ENCODE measurements at regions not wholly inside any gene's neighbourhood (a gene's known extent, or its start where the extent isn't known, plus 50 kb on each side); places are given as distances from the start of the nearest gene placed in this dataset.

GRCh38 chr3:10570196-10570946, 65.0 kb upstream of the ATP2B2 start:
- no peak overlapping the region for H3K27ac Mint-ChIP-seq (ENCODE audit: unreplicated experiment)
- peaks cover 15% of the 10 kb centered on the region for H3K27me3 ChIP-seq (ENCODE audit: insufficient read depth, low read length)
- no peak for TF ChIP-seq EZH2 (IDR thresholded peaks at IDR 0.05; ENCODE audit: insufficient read depth, low read length)
- TF ChIP-seq, protein P1, sequence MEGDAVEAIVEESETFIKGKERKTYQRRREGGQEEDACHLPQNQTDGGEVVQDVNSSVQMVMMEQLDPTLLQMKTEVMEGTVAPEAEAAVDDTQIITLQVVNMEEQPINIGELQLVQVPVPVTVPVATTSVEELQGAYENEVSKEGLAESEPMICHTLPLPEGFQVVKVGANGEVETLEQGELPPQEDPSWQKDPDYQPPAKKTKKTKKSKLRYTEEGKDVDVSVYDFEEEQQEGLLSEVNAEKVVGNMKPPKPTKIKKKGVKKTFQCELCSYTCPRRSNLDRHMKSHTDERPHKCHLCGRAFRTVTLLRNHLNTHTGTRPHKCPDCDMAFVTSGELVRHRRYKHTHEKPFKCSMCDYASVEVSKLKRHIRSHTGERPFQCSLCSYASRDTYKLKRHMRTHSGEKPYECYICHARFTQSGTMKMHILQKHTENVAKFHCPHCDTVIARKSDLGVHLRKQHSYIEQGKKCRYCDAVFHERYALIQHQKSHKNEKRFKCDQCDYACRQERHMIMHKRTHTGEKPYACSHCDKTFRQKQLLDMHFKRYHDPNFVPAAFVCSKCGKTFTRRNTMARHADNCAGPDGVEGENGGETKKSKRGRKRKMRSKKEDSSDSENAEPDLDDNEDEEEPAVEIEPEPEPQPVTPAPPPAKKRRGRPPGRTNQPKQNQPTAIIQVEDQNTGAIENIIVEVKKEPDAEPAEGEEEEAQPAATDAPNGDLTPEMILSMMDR (IDR thresholded peaks at IDR 0.05; ENCODE audit: insufficient read depth, low read depth, low read length) = no peak
- H3K4me3 Mint-ChIP-seq (ENCODE audit: unreplicated experiment) = no peak overlapping the region
- no peak overlapping the region for H3K9ac ChIP-seq (ENCODE audit: low read length)
- H3K4me1 ChIP-seq (ENCODE audit: insufficient read depth, low read length) = no peaks in the 10 kb centered on the region
- no peaks in the 10 kb centered on the region for H3K9me3 ChIP-seq (ENCODE audit: insufficient read depth, low read depth, low read length)
- DNase-seq (ENCODE audit: low read depth) (no peak), FAIRE-seq (no peak)
- H3K4me2 ChIP-seq (ENCODE audit: low read length) = no peak overlapping the region
- H3K36me3 Mint-ChIP-seq (ENCODE audit: low read depth, unreplicated experiment) = no peaks in the 10 kb centered on the region
- H3K9me3 Mint-ChIP-seq (ENCODE audit: unreplicated experiment) = peaks cover 4% of the 10 kb centered on the region
- H3K4me1 Mint-ChIP-seq (ENCODE audit: low read depth, unreplicated experiment) = no peaks in the 10 kb centered on the region
- peaks cover 51% of the 10 kb centered on the region for H3K27me3 Mint-ChIP-seq (ENCODE audit: low read depth, unreplicated experiment)
- H3K79me2 ChIP-seq (ENCODE audit: insufficient read depth, low read length) = no peaks in the 10 kb centered on the region
- no peaks in the 10 kb centered on the region for H4K20me1 ChIP-seq (ENCODE audit: insufficient read depth, low read length)
- no peak overlapping the region for H3K4me3 ChIP-seq (ENCODE audit: insufficient read depth, low read depth, low read length)
- no peaks in the 10 kb centered on the region for H3K36me3 ChIP-seq (ENCODE audit: insufficient read depth, low read length)
- no peak overlapping the region for H2AFZ ChIP-seq (ENCODE audit: low read depth, low read length)
- no peak overlapping the region for H3K27ac ChIP-seq (ENCODE audit: low read depth, low read length)

- peaks cover 35% of the 10 kb centered on the region for H3K27me3 Mint-ChIP-seq (ENCODE audit: low read depth, unreplicated experiment)
- H3K36me3 ChIP-seq (ENCODE audit: insufficient read depth, low read length) = no peaks in the 10 kb centered on the region
- H4K20me1 ChIP-seq (ENCODE audit: insufficient read depth, low read length) = no peaks in the 10 kb centered on the region
- no peak for TF ChIP-seq EZH2 (IDR thresholded peaks at IDR 0.05; ENCODE audit: insufficient read depth, low read length)
- TF ChIP-seq, protein P1 (IDR thresholded peaks at IDR 0.05; ENCODE audit: insufficient read depth, low read depth, low read length) = no peak
- H3K4me3 Mint-ChIP-seq (ENCODE audit: unreplicated experiment) = no peak overlapping the region
- no peak overlapping the region for H3K4me2 ChIP-seq (ENCODE audit: low read length)
- FAIRE-seq (no peak), DNase-seq (ENCODE audit: low read depth) (no peak)
- no peaks in the 10 kb centered on the region for H3K79me2 ChIP-seq (ENCODE audit: insufficient read depth, low read length)
- no peak overlapping the region for H3K9ac ChIP-seq (ENCODE audit: low read length)
- H3K4me1 Mint-ChIP-seq (ENCODE audit: low read depth, unreplicated experiment) = no peaks in the 10 kb centered on the region
- H2AFZ ChIP-seq (ENCODE audit: low read depth, low read length) = no peak overlapping the region
- H3K27ac ChIP-seq (ENCODE audit: low read depth, low read length) = no peak overlapping the region
- H3K9me3 Mint-ChIP-seq (ENCODE audit: unreplicated experiment) = peaks cover 4% of the 10 kb centered on the region
- no peaks in the 10 kb centered on the region for H3K9me3 ChIP-seq (ENCODE audit: insufficient read depth, low read depth, low read length)
- peaks cover 6% of the 10 kb centered on the region for H3K27me3 ChIP-seq (ENCODE audit: insufficient read depth, low read length)
- no peaks in the 10 kb centered on the region for H3K36me3 Mint-ChIP-seq (ENCODE audit: low read depth, unreplicated experiment)
- H3K4me1 ChIP-seq (ENCODE audit: insufficient read depth, low read length) = no peaks in the 10 kb centered on the region
- H3K4me3 ChIP-seq (ENCODE audit: insufficient read depth, low read depth, low read length) = no peak overlapping the region
- H3K27ac Mint-ChIP-seq (ENCODE audit: unreplicated experiment) = no peak overlapping the region
Observed at GRCh38 chr3:10574101-10574620, 68.8 kb upstream of the ATP2B2 start.

DNA sequence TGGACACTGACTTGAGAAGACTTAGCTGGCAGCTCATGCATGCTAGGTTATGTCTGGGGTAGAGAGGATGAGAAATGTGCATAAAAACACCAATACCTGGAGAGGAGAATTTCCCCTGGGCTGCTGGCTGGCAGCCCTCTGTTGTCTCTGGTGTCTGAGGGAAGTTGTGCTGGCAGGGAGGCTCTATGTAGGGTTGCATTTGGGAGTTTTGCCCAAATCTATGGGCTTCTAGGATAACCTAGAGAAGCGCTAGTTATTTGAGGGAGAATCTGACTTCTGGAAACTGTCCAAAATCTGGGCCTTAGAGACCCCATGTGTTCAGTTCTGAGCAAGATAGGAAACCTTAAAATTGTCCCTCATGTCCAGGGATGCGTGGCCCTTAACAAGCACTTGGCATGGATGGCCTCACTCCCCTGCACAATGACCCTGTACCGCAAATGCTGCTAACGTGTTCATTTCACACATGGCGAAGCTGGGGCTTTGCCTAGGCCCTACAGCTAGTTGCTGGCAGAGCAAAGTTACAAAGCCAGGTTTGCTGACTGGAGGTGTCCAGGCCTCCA, 70.3 kb upstream of the ATP2B2 start:
- Mint-ChIP-seq H3K27ac (ENCODE audit: unreplicated experiment) (no peak overlapping the region), H3K36me3 (ENCODE audit: low read depth, unreplicated experiment) (no peaks in the 10 kb centered on the region), H3K9me3 (ENCODE audit: unreplicated experiment) (peaks cover 4% of the 10 kb centered on the region), H3K27me3 (ENCODE audit: low read depth, unreplicated experiment) (peaks cover 35% of the 10 kb centered on the region), H3K4me1 (ENCODE audit: low read depth, unreplicated experiment) (no peaks in the 10 kb centered on the region), H3K4me3 (ENCODE audit: unreplicated experiment) (no peak overlapping the region)
- Histone ChIP-seq H3K4me2 (ENCODE audit: low read length) (no peak overlapping the region), H2AFZ (ENCODE audit: low read depth, low read length) (no peak overlapping the region), H3K79me2 (ENCODE audit: insufficient read depth, low read length) (no peaks in the 10 kb centered on the region), H3K27me3 (ENCODE audit: insufficient read depth, low read length) (peaks cover 6% of the 10 kb centered on the region), H3K4me3 (ENCODE audit: insufficient read depth, low read depth, low read length) (no peak overlapping the region), H3K36me3 (ENCODE audit: insufficient read depth, low read length) (no peaks in the 10 kb centered on the region), H3K9ac (ENCODE audit: low read length) (no peak overlapping the region), H3K27ac (ENCODE audit: low read depth, low read length) (no peak overlapping the region), H3K9me3 (ENCODE audit: insufficient read depth, low read depth, low read length) (no peaks in the 10 kb centered on the region), H4K20me1 (ENCODE audit: insufficient read depth, low read length) (no peaks in the 10 kb centered on the region), H3K4me1 (ENCODE audit: insufficient read depth, low read length) (peaks cover 2% of the 10 kb centered on the region)
- no peak for FAIRE-seq
- no peak for DNase-seq (ENCODE audit: low read depth)
- TF ChIP-seq, protein P1 (IDR thresholded peaks at IDR 0.05; ENCODE audit: insufficient read depth, low read depth, low read length) = no peak
- TF ChIP-seq EZH2 (IDR thresholded peaks at IDR 0.05; ENCODE audit: insufficient read depth, low read length) = no peak

Data from astrocyte (in vitro differentiated cells and primary cell).